ENCODE measurements at regions not wholly inside any gene's neighbourhood (a gene's known extent, or its start where the extent isn't known, plus 50 kb on each side); places are given as distances from the start of the nearest gene placed in this dataset.

- no peaks in the 10 kb centered on the region for H3K9me3 ChIP-seq
- no peak for DNase-seq (ENCODE audit: low spot score)
- TF ChIP-seq CTCF (IDR thresholded peaks at IDR 0.05) = no peak
- no peaks in the 10 kb centered on the region for H3K4me1 ChIP-seq
- no peaks in the 10 kb centered on the region for H3K27me3 ChIP-seq
- no peak overlapping the region for H3K27ac ChIP-seq
- H3K36me3 ChIP-seq = no peaks in the 10 kb centered on the region
- H3K4me3 ChIP-seq = no peak overlapping the region
These were observed 604.8 kb downstream of the BNC2 start for GRCh38 chr9:16265688-16266087.

DNA sequence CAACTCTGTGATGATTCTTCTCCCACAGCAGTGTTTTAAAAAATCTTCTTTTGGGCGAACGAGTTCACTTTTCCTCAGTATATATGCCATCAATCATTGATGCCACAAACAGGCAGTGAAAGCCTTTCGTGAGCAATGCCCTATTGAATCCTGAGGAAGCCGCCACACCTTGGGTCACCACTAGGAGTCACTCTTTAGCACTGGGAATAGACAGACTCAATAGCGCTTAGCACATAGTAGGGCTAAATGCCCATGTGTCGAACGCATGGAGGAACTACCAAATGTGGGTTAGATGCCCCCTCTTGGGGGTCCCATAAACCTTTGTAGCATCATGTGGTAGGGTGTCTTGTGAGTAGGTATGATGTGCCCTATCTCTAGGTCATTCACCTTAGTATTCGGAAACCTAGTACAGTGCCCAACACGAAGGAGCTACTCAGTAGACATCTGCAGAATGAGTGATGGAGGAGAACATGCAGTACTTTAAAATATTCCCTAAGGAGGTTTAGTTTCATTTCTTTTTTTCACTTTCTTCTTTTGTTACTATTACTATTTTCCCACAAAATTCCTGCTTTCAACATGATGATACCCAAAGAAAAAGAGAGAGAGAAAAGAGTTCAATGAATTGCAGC lies 603.7 kb downstream of the BNC2 start:
- no peak overlapping the region for H3K27ac ChIP-seq
- H3K4me3 ChIP-seq = peak overlapping the region; percentile 12 to 30
- H3K36me3 ChIP-seq = no peaks in the 10 kb centered on the region
- H3K27me3 ChIP-seq = no peaks in the 10 kb centered on the region
- H3K9me3 ChIP-seq = no peaks in the 10 kb centered on the region
- no peak for DNase-seq (ENCODE audit: low spot score)
- TF ChIP-seq CTCF (IDR thresholded peaks at IDR 0.05) = peak in 1 of 2 donors; percentile 50
- H3K4me1 ChIP-seq = no peaks in the 10 kb centered on the region

GRCh38 chr9:16267281-16268066 lies 603.0 kb downstream of the BNC2 start:
- peak overlapping the region; percentile 12 to 30 for H3K4me3 ChIP-seq
- no peaks in the 10 kb centered on the region for H3K27me3 ChIP-seq
- H3K36me3 ChIP-seq = no peaks in the 10 kb centered on the region
- peak overlapping the region in 1 of 2 donors; percentile 22 for H3K27ac ChIP-seq
- TF ChIP-seq CTCF (IDR thresholded peaks at IDR 0.05) = no peak
- no peak for DNase-seq (ENCODE audit: low spot score)
- no peaks in the 10 kb centered on the region for H3K4me1 ChIP-seq
- no peaks in the 10 kb centered on the region for H3K9me3 ChIP-seq

GRCh38 chr9:16268067-16268881 lies 602.2 kb downstream of the BNC2 start:
- no peak for TF ChIP-seq CTCF (IDR thresholded peaks at IDR 0.05)
- H3K27me3 ChIP-seq = no peaks in the 10 kb centered on the region
- H3K27ac ChIP-seq = no peak overlapping the region
- no peaks in the 10 kb centered on the region for H3K4me1 ChIP-seq
- H3K4me3 ChIP-seq = no peak overlapping the region
- no peak for DNase-seq (ENCODE audit: low spot score)
- H3K36me3 ChIP-seq = no peaks in the 10 kb centered on the region
- H3K9me3 ChIP-seq = no peaks in the 10 kb centered on the region

DNA sequence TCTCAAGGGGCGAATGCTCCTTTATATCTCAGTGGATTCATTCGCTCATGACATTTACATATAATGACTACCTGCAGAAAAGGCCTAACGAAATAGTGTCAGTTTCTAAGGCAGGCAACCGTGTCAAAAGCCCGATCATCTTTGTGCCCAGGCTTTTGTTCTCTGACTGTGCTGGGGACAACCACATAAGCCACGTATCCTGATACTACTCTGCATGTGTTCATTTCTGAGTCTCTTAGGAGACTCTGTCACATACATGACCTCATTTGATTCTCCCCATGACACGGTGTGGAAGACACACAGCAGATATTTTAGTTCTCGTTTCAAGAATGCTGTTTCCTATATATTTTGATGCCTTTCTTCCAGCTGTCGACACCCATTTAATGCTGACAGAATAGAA lies 598.5 kb downstream of the BNC2 start:
- no peak for DNase-seq (ENCODE audit: low spot score)
- H3K4me1 ChIP-seq = no peaks in the 10 kb centered on the region
- no peak overlapping the region for H3K4me3 ChIP-seq
- no peaks in the 10 kb centered on the region for H3K36me3 ChIP-seq
- H3K27ac ChIP-seq = no peak overlapping the region
- H3K9me3 ChIP-seq = no peaks in the 10 kb centered on the region
- no peaks in the 10 kb centered on the region for H3K27me3 ChIP-seq
- TF ChIP-seq CTCF (IDR thresholded peaks at IDR 0.05) = no peak

All from right atrium auricular region (tissue), 2 donors.